ENCODE measurements at regions not wholly inside any gene's neighbourhood (a gene's known extent, or its start where the extent isn't known, plus 50 kb on each side); places are given as distances from the start of the nearest gene placed in this dataset.

- no peak overlapping the region for H3K4me3 ChIP-seq (ENCODE audit: low read depth, low read length)
- no peak for TF ChIP-seq CTCF (IDR thresholded peaks at IDR 0.05; ENCODE audit: insufficient read depth, low read length, missing control alignments)
- ChIA-PET CTCF (no interaction called here), POLR2A (no interaction called here)
- no peak for DNase-seq (ENCODE audit: low read depth, low spot score)
Observed at GRCh38 chr2:240335061-240335460, 100.4 kb upstream of the GPC1 start.

- CTCF ChIA-PET: interaction anchor here (0.7 kb wide), 1 partner anchor 104 kb away, joined by 4 read pairs; no protein-coding TSS in a partner anchor
- no peak for TF ChIP-seq CTCF (IDR thresholded peaks at IDR 0.05; ENCODE audit: insufficient read depth, low read length, missing control alignments)
- DNase-seq (ENCODE audit: low read depth, low spot score): no peak
- POLR2A ChIA-PET: no interaction called here
- H3K4me3 ChIP-seq (ENCODE audit: low read depth, low read length): no peak overlapping the region
Observed at GRCh38 chr2:240336820-240337427, 98.5 kb upstream of the GPC1 start.

- no peak for DNase-seq (ENCODE audit: low read depth, low spot score)
- CTCF ChIA-PET: no interaction called here
- TF ChIP-seq CTCF (IDR thresholded peaks at IDR 0.05; ENCODE audit: insufficient read depth, low read length, missing control alignments): no peak
- H3K4me3 ChIP-seq (ENCODE audit: low read depth, low read length): no peak overlapping the region
- POLR2A ChIA-PET: no interaction called here
Observed at GRCh38 chr2:240338274-240338673, 97.2 kb upstream of the GPC1 start.

- POLR2A ChIA-PET: no interaction called here
- H3K4me3 ChIP-seq (ENCODE audit: low read depth, low read length): no peak overlapping the region
- DNase-seq (ENCODE audit: low read depth, low spot score): no peak
- CTCF ChIA-PET: no interaction called here
- no peak for TF ChIP-seq CTCF (IDR thresholded peaks at IDR 0.05; ENCODE audit: insufficient read depth, low read length, missing control alignments)
Observed at GRCh38 chr2:240339411-240340360, 95.8 kb upstream of the GPC1 start.

- DNase-seq (ENCODE audit: low read depth, low spot score): no peak
- ChIA-PET CTCF (no interaction called here), POLR2A (no interaction called here)
- no peak overlapping the region for H3K4me3 ChIP-seq (ENCODE audit: low read depth, low read length)
- TF ChIP-seq CTCF (IDR thresholded peaks at IDR 0.05; ENCODE audit: insufficient read depth, low read length, missing control alignments): no peak
Observed at GRCh38 chr2:240340361-240340761, 95.1 kb upstream of the GPC1 start.

GRCh38 chr2:240341064-240341463, 94.4 kb upstream of the GPC1 start:
- ChIA-PET POLR2A (no interaction called here), CTCF (interaction anchor here (0.9 kb wide), 1 partner anchor 191 kb away, joined by 3 read pairs; no protein-coding TSS in a partner anchor)
- DNase-seq (ENCODE audit: low read depth, low spot score): no peak
- no peak overlapping the region for H3K4me3 ChIP-seq (ENCODE audit: low read depth, low read length)
- TF ChIP-seq CTCF (IDR thresholded peaks at IDR 0.05; ENCODE audit: insufficient read depth, low read length, missing control alignments): no peak

All from AG04449 (cell line).